Stimulated activated CD4-positive, alpha-beta T cell treated with anti-CD3 and anti-CD28 coated beads, TNF-alpha, amount 100 ng/mL, for 48 hours (primary cell): ENCODE measurements at regions not wholly inside any gene's neighbourhood (a gene's known extent, or its start where the extent isn't known, plus 50 kb on each side); places are given as distances from the start of the nearest gene placed in this dataset.
"Not testable (repeated sequence)": the region's sequence is repeated elsewhere in the genome, so short reads cannot be mapped to it uniquely, and the experiment has no call there.

ENCODE experiments used
- DNase-seq, 3 donors: peaks; one replicate each; pipeline ENCODE4 v3.0.0-alpha.2; 2020; ENCODE audit warnings: low read depth in 3 of 3

GRCh38 chr3:28139967-28140634 is 101.3 kb upstream of the CMC1 start:
- no peak for DNase-seq

GRCh38 chr3:28140664-28141063 is 100.8 kb upstream of the CMC1 start:
- no peak for DNase-seq

DNA sequence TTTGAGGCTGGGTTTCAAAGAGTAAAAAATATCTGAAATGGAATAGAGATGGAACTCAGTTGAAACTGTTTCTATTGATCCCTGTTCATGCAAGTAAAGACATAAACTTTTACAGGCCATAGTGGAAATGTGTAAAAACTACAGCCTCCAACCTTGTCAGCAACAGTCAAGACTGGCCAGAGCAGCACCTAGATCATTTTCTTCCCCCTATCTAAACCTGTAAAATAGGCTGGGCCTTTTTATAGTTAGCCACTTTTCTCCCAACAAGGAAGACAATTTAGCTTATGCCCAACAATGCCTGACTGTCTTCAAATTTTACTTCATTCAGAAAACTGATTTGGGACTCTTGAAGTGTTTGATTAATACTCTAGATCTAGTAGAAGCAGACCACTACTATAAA is 91.5 kb upstream of the CMC1 start:
- DNase-seq = no peak

DNA sequence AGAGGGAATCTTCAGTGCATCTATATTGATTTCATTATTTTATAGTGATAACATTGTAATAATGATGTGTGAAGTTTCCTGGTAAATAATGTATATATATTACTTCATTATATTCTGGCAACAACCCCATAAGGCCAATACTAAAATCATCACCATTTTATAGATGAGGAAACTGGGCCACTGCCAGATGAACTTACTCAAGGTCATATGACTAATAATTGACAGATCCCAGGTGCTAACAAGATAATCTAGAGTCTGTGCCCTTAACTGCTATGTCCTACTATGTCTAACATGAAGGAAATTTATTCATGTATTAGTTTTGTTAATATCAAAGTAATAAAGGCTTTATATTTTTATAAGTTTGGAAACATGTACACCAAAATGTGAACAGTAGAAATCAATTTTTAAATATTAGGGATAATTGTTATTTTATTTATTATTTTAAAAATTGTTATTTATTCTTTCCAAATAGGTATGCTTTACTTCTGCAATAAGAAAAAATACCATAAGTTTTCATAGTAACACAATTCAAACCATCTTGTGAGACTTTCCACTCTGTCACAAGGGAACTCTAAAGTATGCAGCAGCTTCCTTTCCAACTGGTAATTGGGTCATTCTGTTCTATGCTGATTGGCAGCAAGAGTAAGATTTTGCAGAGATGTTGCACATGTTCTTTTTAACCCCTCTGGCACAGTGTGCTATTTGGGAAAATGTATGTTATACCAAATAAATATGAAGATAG is 90.8 kb upstream of the CMC1 start:
- no peak for DNase-seq

DNA sequence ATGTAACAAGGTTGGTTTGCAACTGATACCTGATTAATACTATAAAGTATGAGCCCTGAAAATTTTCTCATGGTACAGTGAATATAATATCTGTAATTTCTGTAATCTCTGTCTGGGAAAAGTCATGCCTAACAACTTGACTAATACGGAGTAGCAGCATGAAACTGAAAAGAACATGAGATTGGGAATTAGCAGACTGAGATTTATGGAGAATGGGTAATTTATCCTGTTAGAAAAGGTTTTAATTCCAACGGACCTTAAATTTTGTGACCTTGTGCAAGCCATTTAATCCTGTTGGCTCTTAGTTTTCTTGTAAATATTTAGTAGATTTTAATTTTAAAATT is 90.2 kb upstream of the CMC1 start:
- DNase-seq = no peak

DNA sequence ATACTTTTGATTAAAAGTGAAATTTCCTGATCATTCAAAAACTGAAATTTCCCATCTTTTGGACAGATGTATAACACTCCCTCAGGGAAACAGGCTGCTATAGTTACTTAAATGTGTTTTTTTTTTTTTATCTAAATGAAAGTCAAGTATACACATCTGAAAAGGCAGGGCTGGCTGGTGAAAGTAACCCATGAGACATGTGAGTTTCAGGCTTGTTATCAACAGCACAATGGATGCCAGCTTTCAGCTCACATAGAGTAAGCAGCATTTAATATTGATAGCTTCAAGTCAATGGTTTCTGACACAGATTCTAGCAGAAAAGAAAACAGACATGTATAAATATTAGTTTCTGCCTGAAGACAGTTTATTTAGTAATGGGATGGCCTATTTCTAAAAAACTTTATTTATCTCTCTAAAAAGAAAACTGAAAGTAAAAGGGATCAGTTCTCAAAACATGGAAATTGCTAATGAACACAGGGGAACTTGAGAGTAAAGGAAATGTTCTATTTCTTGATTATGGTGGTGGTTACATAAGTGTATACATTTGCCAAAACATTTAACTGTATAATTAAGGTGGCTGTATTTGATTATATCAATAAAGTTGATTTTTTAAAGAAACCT is 89.7 kb upstream of the CMC1 start:
- no peak for DNase-seq

DNA sequence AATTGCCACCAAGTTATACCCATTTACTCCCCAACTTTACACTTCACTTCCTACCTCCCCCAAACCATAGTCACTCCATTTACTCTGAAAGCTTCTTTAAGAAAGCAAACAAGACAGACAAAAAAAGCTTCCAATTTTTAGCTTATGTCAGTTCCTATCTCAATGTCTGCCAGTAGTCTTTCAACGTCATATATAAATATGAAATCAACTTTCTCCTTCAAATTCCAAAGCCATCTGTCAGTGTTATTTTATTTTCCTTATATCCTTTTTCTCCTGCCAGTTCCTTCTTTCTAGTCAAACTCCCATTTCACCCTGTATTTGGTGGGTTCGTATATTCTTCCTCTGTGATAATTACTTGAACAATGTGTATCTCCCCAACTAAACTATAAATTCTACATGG is 85.8 kb upstream of the CMC1 start:
- no peak for DNase-seq

- not testable (repeated sequence) for DNase-seq
Measured at GRCh38 chr3:28156599-28156998, 84.8 kb upstream of the CMC1 start.

GRCh38 chr3:28171962-28172361 is 69.5 kb upstream of the CMC1 start:
- DNase-seq = no peak

- DNase-seq = no peak
Measured at GRCh38 chr3:28172748-28173147, 68.7 kb upstream of the CMC1 start.

- DNase-seq = no peak
Measured at GRCh38 chr3:28173836-28174235, 67.6 kb upstream of the CMC1 start.

- no peak for DNase-seq
Measured at GRCh38 chr3:28186748-28187147, 54.7 kb upstream of the CMC1 start.

DNA sequence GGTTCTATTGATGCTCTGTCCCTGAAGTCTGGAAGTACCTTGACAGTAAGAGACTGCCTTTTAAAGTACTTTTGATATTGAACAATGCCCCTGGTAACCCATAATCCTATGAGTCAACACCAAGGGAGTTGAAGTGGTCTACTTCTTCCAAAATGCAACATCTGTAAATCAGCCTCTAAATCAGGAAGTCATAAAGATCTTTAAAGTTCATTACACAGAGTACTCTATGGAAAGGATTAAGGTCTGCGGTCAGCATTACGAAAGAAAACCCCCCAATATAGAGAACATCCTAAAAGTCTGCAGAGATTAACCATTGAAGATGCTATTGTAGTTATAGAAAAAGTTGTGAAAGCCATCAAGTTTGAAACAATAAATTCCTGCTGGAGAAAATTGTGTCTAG is 52.7 kb upstream of the CMC1 start:
- DNase-seq = no peak

- no peak for DNase-seq
Measured at GRCh38 chr3:28191363-28191762, 50.1 kb upstream of the CMC1 start.
